B cell (primary cell): ENCODE measurements at regions not wholly inside any gene's neighbourhood (a gene's known extent, or its start where the extent isn't known, plus 50 kb on each side); places are given as distances from the start of the nearest gene placed in this dataset.

Experiments used
- CTCF ChIP-seq: fragments of 200-600 bp; IDR thresholded peaks from one replicate; pipeline ENCODE4 v1.8.0; 2022; ENCODE audit warnings: antibody characterized with exemption, mild to moderate bottlenecking
- EZH2 ChIP-seq: IDR thresholded peaks from 2 replicates; pipeline ENCODE4 v1.6.1; 2012; ENCODE audit warnings: borderline replicate concordance, low read depth, mild to moderate bottlenecking, moderate library complexity, low read length; ENCODE audit not compliant: insufficient read depth, poor library complexity, severe bottlenecking

- TF ChIP-seq CTCF = no peak
- TF ChIP-seq EZH2 = no peak
Measured at GRCh38 chr2:191626497-191627151, 51.3 kb upstream of the NABP1 start.
